ENCODE measurements at regions not wholly inside any gene's neighbourhood (a gene's known extent, or its start where the extent isn't known, plus 50 kb on each side); places are given as distances from the start of the nearest gene placed in this dataset.
"Not testable (repeated sequence)": the region's sequence is repeated elsewhere in the genome, so short reads cannot be mapped to it uniquely, and the experiment has no call there.

- H3K27me3 ChIP-seq (replicated peaks); DNase-seq (ENCODE audit: low read depth in 1 of 2, low spot score in 2 of 2); H3K9me3 ChIP-seq (replicated peaks); H3K4me3 ChIP-seq; H3K27ac ChIP-seq; H3K36me3 ChIP-seq: not testable (repeated sequence)
- peaks cover 10% of the 10 kb centered on the region for H3K4me1 ChIP-seq (replicated peaks)
Measured at GRCh38 chr7:9404386-9404785, 971.0 kb downstream of the NXPH1 start.

- H3K36me3 ChIP-seq = no peaks in the 10 kb centered on the region
- H3K4me1 ChIP-seq (replicated peaks) = peaks cover 10% of the 10 kb centered on the region
- peak overlapping the region; percentile 44 for H3K27ac ChIP-seq
- no peak overlapping the region for H3K4me3 ChIP-seq
- H3K9me3 ChIP-seq (replicated peaks) = no peaks in the 10 kb centered on the region
- DNase-seq (ENCODE audit: low read depth in 1 of 2, low spot score in 2 of 2) = peak in 1 of 2 experiments; percentile 33
- H3K27me3 ChIP-seq (replicated peaks) = no peaks in the 10 kb centered on the region
Measured at GRCh38 chr7:9407816-9408215, 974.4 kb downstream of the NXPH1 start.

GRCh38 chr7:9453521-9453920 is 1020.1 kb downstream of the NXPH1 start:
- Histone ChIP-seq H3K36me3 (no peaks in the 10 kb centered on the region), H3K9me3 (replicated peaks) (peaks cover 6% of the 10 kb centered on the region; the same call in 1 of the 2 replicates), H3K4me3 (no peak overlapping the region), H3K27me3 (replicated peaks) (no peaks in the 10 kb centered on the region), H3K4me1 (replicated peaks) (no peaks in the 10 kb centered on the region), H3K27ac (no peak overlapping the region)
- no peak for DNase-seq (ENCODE audit: low read depth in 1 of 2, low spot score in 2 of 2)

- no peaks in the 10 kb centered on the region for H3K27me3 ChIP-seq (replicated peaks)
- H3K4me3 ChIP-seq = no peak overlapping the region
- peaks cover 18% of the 10 kb centered on the region for H3K4me1 ChIP-seq (replicated peaks)
- H3K9me3 ChIP-seq (replicated peaks) = no peaks in the 10 kb centered on the region
- peak overlapping the region; percentile 33 for H3K27ac ChIP-seq
- H3K36me3 ChIP-seq = no peaks in the 10 kb centered on the region
- peak in 1 of 2 experiments; percentile 71 for DNase-seq (ENCODE audit: low read depth in 1 of 2, low spot score in 2 of 2)
Measured at GRCh38 chr7:9488555-9488954, 1055.1 kb downstream of the NXPH1 start.

GRCh38 chr7:9498303-9498702 is 1064.9 kb downstream of the NXPH1 start:
- no peaks in the 10 kb centered on the region for H3K27me3 ChIP-seq (replicated peaks)
- H3K27ac ChIP-seq = no peak overlapping the region
- no peaks in the 10 kb centered on the region for H3K4me1 ChIP-seq (replicated peaks)
- no peak overlapping the region for H3K4me3 ChIP-seq
- no peaks in the 10 kb centered on the region for H3K9me3 ChIP-seq (replicated peaks)
- no peaks in the 10 kb centered on the region for H3K36me3 ChIP-seq
- DNase-seq (ENCODE audit: low read depth in 1 of 2, low spot score in 2 of 2) = no peak

- H3K4me3 ChIP-seq = no peak overlapping the region
- H3K36me3 ChIP-seq = no peaks in the 10 kb centered on the region
- no peaks in the 10 kb centered on the region for H3K9me3 ChIP-seq (replicated peaks)
- no peaks in the 10 kb centered on the region for H3K27me3 ChIP-seq (replicated peaks)
- no peaks in the 10 kb centered on the region for H3K4me1 ChIP-seq (replicated peaks)
- DNase-seq (ENCODE audit: low read depth in 1 of 2, low spot score in 2 of 2) = no peak
- H3K27ac ChIP-seq = no peak overlapping the region
Measured at GRCh38 chr7:9502269-9502668, 1068.9 kb downstream of the NXPH1 start.

- DNase-seq (ENCODE audit: low read depth in 1 of 2, low spot score in 2 of 2) = no peak
- Histone ChIP-seq H3K36me3 (no peaks in the 10 kb centered on the region), H3K27ac (no peak overlapping the region), H3K4me3 (no peak overlapping the region), H3K4me1 (replicated peaks) (no peaks in the 10 kb centered on the region), H3K27me3 (replicated peaks) (no peaks in the 10 kb centered on the region), H3K9me3 (replicated peaks) (no peaks in the 10 kb centered on the region)
Measured at GRCh38 chr7:9504678-9505077, 1071.3 kb downstream of the NXPH1 start.

GRCh38 chr7:9505516-9505915 is 1072.1 kb downstream of the NXPH1 start:
- no peak for DNase-seq (ENCODE audit: low read depth in 1 of 2, low spot score in 2 of 2)
- H3K4me3 ChIP-seq = no peak overlapping the region
- no peaks in the 10 kb centered on the region for H3K27me3 ChIP-seq (replicated peaks)
- no peaks in the 10 kb centered on the region for H3K36me3 ChIP-seq
- no peak overlapping the region for H3K27ac ChIP-seq
- no peaks in the 10 kb centered on the region for H3K9me3 ChIP-seq (replicated peaks)
- no peaks in the 10 kb centered on the region for H3K4me1 ChIP-seq (replicated peaks)

- DNase-seq (ENCODE audit: low read depth in 1 of 2, low spot score in 2 of 2) = no peak
Measured at GRCh38 chr7:9507290-9507689, 1073.9 kb downstream of the NXPH1 start.

GRCh38 chr7:9516662-9517061 is 1083.3 kb downstream of the NXPH1 start:
- Histone ChIP-seq H3K9me3 (replicated peaks) (peaks cover 4% of the 10 kb centered on the region; the same call in 1 of the 2 replicates), H3K4me3 (no peak overlapping the region), H3K27me3 (replicated peaks) (no peaks in the 10 kb centered on the region), H3K27ac (no peak overlapping the region), H3K36me3 (no peaks in the 10 kb centered on the region), H3K4me1 (replicated peaks) (no peaks in the 10 kb centered on the region)
- DNase-seq (ENCODE audit: low read depth in 1 of 2, low spot score in 2 of 2) = no peak

More at GRCh38 chr7:9507290-9507689, 1073.9 kb downstream of the NXPH1 start:
- no peak overlapping the region for H3K4me3 ChIP-seq
- no peak overlapping the region for H3K27ac ChIP-seq
- no peaks in the 10 kb centered on the region for H3K27me3 ChIP-seq (replicated peaks)
- no peaks in the 10 kb centered on the region for H3K36me3 ChIP-seq
- H3K9me3 ChIP-seq (replicated peaks) = no peaks in the 10 kb centered on the region
- H3K4me1 ChIP-seq (replicated peaks) = no peaks in the 10 kb centered on the region

GRCh38 chr7:9523579-9523978 is 1090.2 kb downstream of the NXPH1 start:
- Histone ChIP-seq H3K27me3 (replicated peaks) (no peaks in the 10 kb centered on the region), H3K36me3 (no peaks in the 10 kb centered on the region), H3K27ac (no peak overlapping the region), H3K4me3 (no peak overlapping the region), H3K4me1 (replicated peaks) (no peaks in the 10 kb centered on the region), H3K9me3 (replicated peaks) (peaks cover 2% of the 10 kb centered on the region; the same call in 1 of the 2 replicates)
- no peak for DNase-seq (ENCODE audit: low read depth in 1 of 2, low spot score in 2 of 2)

GRCh38 chr7:9552431-9552830 is 1119.0 kb downstream of the NXPH1 start:
- not testable (repeated sequence) for H3K27ac ChIP-seq; DNase-seq (ENCODE audit: low read depth in 1 of 2, low spot score in 2 of 2); H3K36me3 ChIP-seq; H3K27me3 ChIP-seq (replicated peaks); H3K4me1 ChIP-seq (replicated peaks); H3K9me3 ChIP-seq (replicated peaks); H3K4me3 ChIP-seq

GRCh38 chr7:9557853-9558252 is 1124.4 kb downstream of the NXPH1 start:
- Histone ChIP-seq H3K36me3 (no peaks in the 10 kb centered on the region), H3K27ac (no peak overlapping the region), H3K27me3 (replicated peaks) (no peaks in the 10 kb centered on the region), H3K4me1 (replicated peaks) (no peaks in the 10 kb centered on the region), H3K9me3 (replicated peaks) (no peaks in the 10 kb centered on the region), H3K4me3 (no peak overlapping the region)
- no peak for DNase-seq (ENCODE audit: low read depth in 1 of 2, low spot score in 2 of 2)

- no peaks in the 10 kb centered on the region; the same call in 1 of the 2 replicates for H3K9me3 ChIP-seq (replicated peaks)
Measured at GRCh38 chr7:9575716-9576115, 1142.3 kb downstream of the NXPH1 start.

GRCh38 chr7:9582824-9583223 is 1149.4 kb downstream of the NXPH1 start:
- H3K9me3 ChIP-seq (replicated peaks) = no peaks in the 10 kb centered on the region
- H3K27ac ChIP-seq = no peak overlapping the region
- no peaks in the 10 kb centered on the region for H3K36me3 ChIP-seq
- no peak overlapping the region for H3K4me3 ChIP-seq
- DNase-seq (ENCODE audit: low read depth in 1 of 2, low spot score in 2 of 2) = no peak
- no peaks in the 10 kb centered on the region for H3K27me3 ChIP-seq (replicated peaks)
- H3K4me1 ChIP-seq (replicated peaks) = no peaks in the 10 kb centered on the region

More at GRCh38 chr7:9575716-9576115, 1142.3 kb downstream of the NXPH1 start:
- H3K27me3 ChIP-seq (replicated peaks) = no peaks in the 10 kb centered on the region
- DNase-seq (ENCODE audit: low read depth in 1 of 2, low spot score in 2 of 2) = no peak
- H3K4me3 ChIP-seq = no peak overlapping the region
- no peaks in the 10 kb centered on the region for H3K4me1 ChIP-seq (replicated peaks)
- no peak overlapping the region for H3K27ac ChIP-seq
- H3K36me3 ChIP-seq = no peaks in the 10 kb centered on the region

Measured in SJSA1 (cell line).